CD14-positive monocyte (primary cell): ENCODE measurements at regions not wholly inside any gene's neighbourhood (a gene's known extent, or its start where the extent isn't known, plus 50 kb on each side); places are given as distances from the start of the nearest gene placed in this dataset.

Experiments used
- DNase-seq, 3 donors: peaks; one replicate each; pipeline ENCODE4 v3.0.0-alpha.2; 2011 to 2022
- H2AFZ ChIP-seq: 2 replicates; pipeline ENCODE4 v1.6.0; 2012; ENCODE audit warnings: mild to moderate bottlenecking, low read depth, low read length, inconsistent platforms; ENCODE audit not compliant: insufficient read depth, poor library complexity, severe bottlenecking
- H3K27ac ChIP-seq, 2 donors: 1 replicate in 1 of 2; 2 replicates in 1 of 2; pipeline ENCODE4 v1.5.1; 2012 to 2013; ENCODE audit warnings: low read length in 2 of 2, control low read depth in 1 of 2, inconsistent platforms in 1 of 2, low read depth in 1 of 2, mild to moderate bottlenecking in 1 of 2
- H3K27me3 ChIP-seq, 2 donors: one replicate each; pipeline versions ENCODE4 v1.6.0 to v1.6.1; 2011 to 2013; ENCODE audit warnings: low read length in 2 of 2; ENCODE audit not compliant: control insufficient read depth in 2 of 2, insufficient read depth in 2 of 2
- H3K36me3 ChIP-seq, 2 donors: replicated peaks in 1 of 2; 1 replicate in 1 of 2; 2 replicates in 1 of 2; pipeline versions ENCODE4 v1.5.1 to v1.6.1; 2012 to 2013; ENCODE audit warnings: low read length in 2 of 2, control low read depth in 1 of 2, inconsistent platforms in 1 of 2, mild to moderate bottlenecking in 1 of 2; ENCODE audit not compliant: insufficient read depth in 2 of 2, control insufficient read depth in 1 of 2
- H3K4me1 ChIP-seq, 2 donors: 1 replicate in 1 of 2; 2 replicates in 1 of 2; pipeline versions ENCODE4 v1.5.1 to v1.6.1; 2012 to 2013; ENCODE audit warnings: low read length in 2 of 2, control low read depth in 1 of 2, inconsistent platforms in 1 of 2, mild to moderate bottlenecking in 1 of 2, moderate library complexity in 1 of 2; ENCODE audit not compliant: insufficient read depth in 2 of 2, control insufficient read depth in 1 of 2
- H3K4me2 ChIP-seq: replicated peaks from 2 replicates; pipeline ENCODE3; 2012; ENCODE audit warnings: low read length, moderate library complexity, mild to moderate bottlenecking; ENCODE audit not compliant: poor library complexity, severe bottlenecking; ENCODE audit errors: extremely low read depth
- H3K4me3 ChIP-seq, 3 experiments: fragments of 200-600 bp in 1 of 3; sonication (generic) in 1 of 3; replicated peaks in 1 of 3; 1 replicate in 2 of 3; 2 replicates in 1 of 3; pipeline ENCODE4 v1.5.1; 2011 to 2013; ENCODE audit warnings: low read length in 3 of 3, mild to moderate bottlenecking in 3 of 3, control low read depth in 2 of 3, low read depth in 2 of 3, inconsistent platforms in 1 of 3, moderate library complexity in 1 of 3
- H3K79me2 ChIP-seq: 2 replicates; pipeline ENCODE4 v1.6.0; 2012; ENCODE audit warnings: mild to moderate bottlenecking, control low read depth, inconsistent platforms, low read length, moderate library complexity; ENCODE audit not compliant: insufficient read depth
- H3K9ac ChIP-seq: 2 replicates; pipeline ENCODE4 v1.6.0; 2017; ENCODE audit warnings: low read length, mild to moderate bottlenecking; ENCODE audit not compliant: insufficient read depth, poor library complexity, severe bottlenecking
- H3K9me3 ChIP-seq, 2 donors: replicated peaks in 1 of 2; 1 replicate in 1 of 2; 2 replicates in 1 of 2; pipeline versions ENCODE4 v1.5.1 to v1.6.1; 2012 to 2013; ENCODE audit warnings: low read length in 2 of 2, control low read depth in 1 of 2; ENCODE audit not compliant: control insufficient read depth in 1 of 2, insufficient read depth in 1 of 2
- H4K20me1 ChIP-seq: 2 replicates; pipeline ENCODE4 v1.6.0; 2012; ENCODE audit warnings: mild to moderate bottlenecking, low read length, control low read depth, moderate library complexity; ENCODE audit not compliant: insufficient read depth
- H3K27ac Mint-ChIP-seq, 7 donors: one replicate each; pipeline ENCODE4 v1.8.0; 2020; ENCODE audit warnings: mild to moderate bottlenecking in 7 of 7, mixed read lengths in 7 of 7, moderate library complexity in 6 of 7, inconsistent platforms in 2 of 7
- H3K27me3 Mint-ChIP-seq, 3 donors: one replicate each; pipeline ENCODE4 v1.8.0; 2021 to 2022; ENCODE audit warnings: low read depth in 3 of 3, mild to moderate bottlenecking in 3 of 3, mixed read lengths in 3 of 3, moderate library complexity in 3 of 3, inconsistent platforms in 1 of 3
- H3K36me3 Mint-ChIP-seq, 2 donors: one replicate each; pipeline ENCODE4 v1.8.0; 2020; ENCODE audit warnings: mixed read lengths in 2 of 2, inconsistent platforms in 1 of 2, mild to moderate bottlenecking in 1 of 2
- H3K4me1 Mint-ChIP-seq: one replicate; pipeline ENCODE4 v1.8.0; 2020; ENCODE audit warnings: mild to moderate bottlenecking, mixed read lengths
- H3K4me3 Mint-ChIP-seq, 2 donors: one replicate each; pipeline ENCODE4 v1.8.0; 2020; ENCODE audit warnings: mild to moderate bottlenecking in 2 of 2, mixed read lengths in 2 of 2, moderate library complexity in 1 of 2
- H3K9me3 Mint-ChIP-seq, 7 donors: one replicate each; pipeline ENCODE4 v1.8.0; 2020 to 2022; ENCODE audit warnings: mixed read lengths in 7 of 7, mild to moderate bottlenecking in 6 of 7, moderate library complexity in 6 of 7, inconsistent platforms in 2 of 7
- CTCF ChIP-seq: fragments of 200-600 bp; IDR thresholded peaks from one replicate; pipeline ENCODE4 v1.8.0; 2022; ENCODE audit warnings: antibody characterized with exemption, mild to moderate bottlenecking
- WGBS: methylation state at CpG from one replicate; pipeline ENCODE4 v1.1.5; 2013; ENCODE audit warnings: missing lambda C conversion rate; ENCODE audit not compliant: insufficient coverage; 5-methylcytosine and 5-hydroxymethylcytosine counted together
- intact Hi-C, 2 donors: fragments of 100-400 bp; cut with micrococcal nuclease; formaldehyde crosslinking; loops; one replicate each; pipeline versions ENCODE4 v1.15.0 to v1.15.1; 2023

- Mint-ChIP-seq H3K27me3 (no peaks in the 10 kb centered on the region), H3K9me3 (peaks cover 0 to 2% (median 0%) of the 10 kb centered on the region in 7 donors), H3K4me3 (no peak overlapping the region), H3K36me3 (no peaks in the 10 kb centered on the region), H3K27ac (no peak overlapping the region), H3K4me1 (no peaks in the 10 kb centered on the region)
- Histone ChIP-seq H3K4me1 (no peaks in the 10 kb centered on the region), H3K9me3 (no peaks in the 10 kb centered on the region), H3K36me3 (no peaks in the 10 kb centered on the region), H4K20me1 (no peaks in the 10 kb centered on the region), H3K9ac (no peak overlapping the region), H3K4me3 (no peak overlapping the region), H3K79me2 (no peaks in the 10 kb centered on the region), H3K4me2 (no peak overlapping the region), H2AFZ (no peak overlapping the region), H3K27ac (no peak overlapping the region), H3K27me3 (no peaks in the 10 kb centered on the region)
- intact Hi-C loops: no loop called here
- DNase-seq: no peak
- no peak for TF ChIP-seq CTCF
- no CpG with 5 or more reads among the region's 1 CpG for WGBS
These were observed 698.6 kb downstream of the NOVA1 start for GRCh38 chr14:25899197-25899596.

- Histone ChIP-seq H3K9me3 (no peaks in the 10 kb centered on the region), H2AFZ (no peak overlapping the region), H3K27ac (no peak overlapping the region), H4K20me1 (no peaks in the 10 kb centered on the region), H3K36me3 (no peaks in the 10 kb centered on the region), H3K27me3 (no peaks in the 10 kb centered on the region), H3K79me2 (no peaks in the 10 kb centered on the region), H3K4me1 (no peaks in the 10 kb centered on the region), H3K4me3 (no peak overlapping the region), H3K9ac (no peak overlapping the region), H3K4me2 (no peak overlapping the region)
- intact Hi-C loops: no loop called here
- TF ChIP-seq CTCF: no peak
- H3K27ac Mint-ChIP-seq: no peak overlapping the region
- peaks cover 0 to 7% (median 2%) of the 10 kb centered on the region in 7 donors for H3K9me3 Mint-ChIP-seq
- no peaks in the 10 kb centered on the region for H3K4me1 Mint-ChIP-seq
- H3K27me3 Mint-ChIP-seq: no peaks in the 10 kb centered on the region
- H3K36me3 Mint-ChIP-seq: no peaks in the 10 kb centered on the region
- DNase-seq: no peak
- no CpG with 5 or more reads among the region's 1 CpG for WGBS
- no peak overlapping the region for H3K4me3 Mint-ChIP-seq
These were observed 701.1 kb downstream of the NOVA1 start for GRCh38 chr14:25896777-25897176.
